Bronchial epithelial cell (primary cell): ENCODE measurements at regions not wholly inside any gene's neighbourhood (a gene's known extent, or its start where the extent isn't known, plus 50 kb on each side); places are given as distances from the start of the nearest gene placed in this dataset.
A peak's percentile ranks its signal among the peaks of the same experiment; 100 is the strongest.
"Not testable (repeated sequence)": the region's sequence is repeated elsewhere in the genome, so short reads cannot be mapped to it uniquely, and the experiment has no call there.

Experiments
- DNase-seq: peaks from one replicate; pipeline ENCODE4 v3.0.0-alpha.2; 2010; ENCODE audit warnings: low read depth
- FAIRE-seq: peaks from 2 replicates; lab custom pipeline; 2011; peaks lifted over from hg19 to GRCh38; lab: Jason Lieb, UNC
- H3K27me3 ChIP-seq: 2 replicates; pipeline ENCODE4 v1.5.1; 2011; ENCODE audit warnings: low read length; ENCODE audit not compliant: control insufficient read depth, insufficient read depth
- H3K36me3 ChIP-seq: 2 replicates; pipeline ENCODE4 v1.5.1; 2011; ENCODE audit warnings: low read length; ENCODE audit not compliant: control insufficient read depth, insufficient read depth
- H3K4me3 ChIP-seq: 2 replicates; pipeline ENCODE4 v1.5.1; 2011; ENCODE audit warnings: mild to moderate bottlenecking, low read depth, low read length, control low read depth
- TF ChIP-seq, protein P1 (sequence below): IDR thresholded peaks from 2 replicates; pipeline ENCODE4 v1.5.1; 2011; ENCODE audit warnings: mild to moderate bottlenecking, moderate library complexity, low read length, control low read depth, inconsistent platforms; ENCODE audit not compliant: insufficient read depth, severe bottlenecking

GRCh38 chr21:13303763-13304162 lies 305.8 kb upstream of the POTED start:
- H3K36me3 ChIP-seq, DNase-seq, FAIRE-seq, H3K4me3 ChIP-seq, H3K27me3 ChIP-seq: not testable (repeated sequence)

DNA sequence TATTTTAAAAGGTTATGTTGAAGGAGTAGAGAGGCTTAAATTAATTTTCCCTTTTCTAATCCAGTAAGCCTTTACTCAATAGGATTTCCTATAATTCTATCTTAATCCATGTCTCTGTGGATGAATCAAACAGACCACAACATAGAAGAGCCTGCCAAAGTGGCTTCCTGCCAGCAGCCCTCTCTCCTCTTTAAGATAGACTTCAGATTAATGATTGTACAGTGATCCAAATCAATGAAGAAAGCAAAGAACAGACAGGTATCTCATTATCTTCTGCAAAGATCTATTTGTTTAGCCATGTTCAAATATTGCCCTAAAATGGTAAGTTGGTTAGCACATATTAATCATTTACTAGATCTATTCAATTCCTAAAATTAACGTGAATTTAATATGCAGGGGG lies 304.7 kb upstream of the POTED start:
- H3K4me3 ChIP-seq, FAIRE-seq, DNase-seq, H3K27me3 ChIP-seq, H3K36me3 ChIP-seq: not testable (repeated sequence)

- not testable (repeated sequence) for H3K36me3 ChIP-seq, H3K27me3 ChIP-seq, DNase-seq, FAIRE-seq, H3K4me3 ChIP-seq
Measured at GRCh38 chr21:13310120-13310519, 299.5 kb upstream of the POTED start.

GRCh38 chr21:13310570-13311524 lies 298.7 kb upstream of the POTED start:
- not testable (repeated sequence) for H3K27me3 ChIP-seq, H3K4me3 ChIP-seq, H3K36me3 ChIP-seq, DNase-seq
- FAIRE-seq, result peak; percentile 18

DNA sequence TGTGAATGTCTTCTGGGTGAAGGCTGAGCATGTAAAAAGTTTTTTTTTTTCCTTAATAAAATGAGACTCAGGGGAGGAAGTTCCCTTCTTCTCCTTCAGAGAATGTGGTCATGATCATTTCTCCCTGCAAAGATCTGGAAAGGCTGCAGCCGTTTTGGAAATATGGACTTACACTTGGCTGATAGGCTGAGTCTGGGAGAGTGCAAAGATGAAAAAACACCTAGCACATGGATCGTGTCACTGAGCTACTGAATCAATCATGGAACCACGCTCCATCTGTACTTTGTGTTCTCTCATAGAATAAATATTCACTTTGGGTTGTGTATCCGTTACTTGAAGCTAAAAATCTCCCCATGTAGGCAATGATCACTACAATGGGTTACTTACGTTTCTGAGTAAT lies 290.9 kb upstream of the POTED start:
- not testable (repeated sequence) for H3K36me3 ChIP-seq, DNase-seq, H3K27me3 ChIP-seq, FAIRE-seq, H3K4me3 ChIP-seq

DNA sequence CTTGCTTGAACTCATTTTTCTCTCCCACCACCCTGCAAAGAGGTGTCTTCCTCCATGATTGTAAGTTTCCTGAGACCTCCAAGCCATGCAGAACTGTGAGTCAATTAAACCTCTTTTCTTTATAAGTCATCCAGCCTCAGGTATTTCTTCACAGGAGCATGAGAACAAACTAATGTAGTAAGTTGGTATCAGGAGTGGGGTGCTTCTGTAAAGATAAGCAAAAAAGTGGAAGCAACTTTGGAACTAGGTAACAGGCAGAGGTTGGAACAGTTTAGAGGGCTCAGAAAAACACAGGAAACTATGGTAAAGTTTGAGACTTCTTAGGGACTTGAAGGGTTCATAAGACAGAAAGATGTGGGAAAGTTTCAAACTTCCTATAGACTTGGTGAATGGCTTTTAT lies 287.7 kb upstream of the POTED start:
- not testable (repeated sequence) for FAIRE-seq, H3K27me3 ChIP-seq, H3K36me3 ChIP-seq, DNase-seq, H3K4me3 ChIP-seq

- not testable (repeated sequence) for DNase-seq, H3K36me3 ChIP-seq, H3K4me3 ChIP-seq, H3K27me3 ChIP-seq, FAIRE-seq
Measured at GRCh38 chr21:13340670-13341234, 268.8 kb upstream of the POTED start.

DNA sequence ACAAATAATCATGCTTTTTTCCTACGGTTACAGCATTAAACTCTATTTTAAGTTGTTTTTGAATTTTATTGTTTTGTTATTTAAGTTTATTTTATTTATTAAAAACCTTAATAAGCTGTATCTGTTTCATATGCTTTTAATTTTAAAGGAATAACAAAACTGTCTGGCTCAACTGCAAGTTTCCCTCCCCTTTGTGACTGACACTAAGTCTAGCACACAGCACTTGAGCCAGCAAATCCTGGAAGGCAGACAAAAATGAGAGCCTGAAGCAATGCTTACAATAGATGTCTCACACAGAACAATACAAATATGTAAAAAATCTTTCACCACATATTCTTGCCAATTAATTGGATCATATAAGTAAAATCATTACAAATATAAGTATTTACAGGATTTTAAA lies 258.1 kb upstream of the POTED start:
- not testable (repeated sequence) for H3K36me3 ChIP-seq, FAIRE-seq, H3K4me3 ChIP-seq, DNase-seq, H3K27me3 ChIP-seq

DNA sequence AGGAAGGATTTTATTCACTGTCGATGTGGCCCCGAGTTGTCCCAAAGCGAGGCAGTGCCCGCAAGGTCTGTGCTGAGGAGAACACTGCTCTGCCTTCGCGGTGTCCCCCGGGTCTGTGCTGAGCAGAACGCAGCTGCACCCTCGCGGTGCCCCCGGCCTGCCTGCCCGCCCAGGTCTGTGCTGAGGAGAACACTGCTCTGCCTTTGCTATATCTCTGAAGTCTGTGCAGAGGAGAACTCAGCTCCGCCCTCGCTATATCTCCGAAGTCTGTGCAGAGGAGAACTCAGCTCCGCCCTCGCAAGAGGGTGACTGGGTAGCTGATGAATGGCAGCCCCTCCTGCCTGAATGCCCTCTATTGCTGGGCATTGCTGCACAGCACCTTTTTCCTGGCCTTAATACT lies 249.4 kb upstream of the POTED start:
- not testable (repeated sequence) for H3K27me3 ChIP-seq, H3K36me3 ChIP-seq, FAIRE-seq, H3K4me3 ChIP-seq, DNase-seq

- no peak for FAIRE-seq
- DNase-seq, result no peak
- TF ChIP-seq, protein P1, sequence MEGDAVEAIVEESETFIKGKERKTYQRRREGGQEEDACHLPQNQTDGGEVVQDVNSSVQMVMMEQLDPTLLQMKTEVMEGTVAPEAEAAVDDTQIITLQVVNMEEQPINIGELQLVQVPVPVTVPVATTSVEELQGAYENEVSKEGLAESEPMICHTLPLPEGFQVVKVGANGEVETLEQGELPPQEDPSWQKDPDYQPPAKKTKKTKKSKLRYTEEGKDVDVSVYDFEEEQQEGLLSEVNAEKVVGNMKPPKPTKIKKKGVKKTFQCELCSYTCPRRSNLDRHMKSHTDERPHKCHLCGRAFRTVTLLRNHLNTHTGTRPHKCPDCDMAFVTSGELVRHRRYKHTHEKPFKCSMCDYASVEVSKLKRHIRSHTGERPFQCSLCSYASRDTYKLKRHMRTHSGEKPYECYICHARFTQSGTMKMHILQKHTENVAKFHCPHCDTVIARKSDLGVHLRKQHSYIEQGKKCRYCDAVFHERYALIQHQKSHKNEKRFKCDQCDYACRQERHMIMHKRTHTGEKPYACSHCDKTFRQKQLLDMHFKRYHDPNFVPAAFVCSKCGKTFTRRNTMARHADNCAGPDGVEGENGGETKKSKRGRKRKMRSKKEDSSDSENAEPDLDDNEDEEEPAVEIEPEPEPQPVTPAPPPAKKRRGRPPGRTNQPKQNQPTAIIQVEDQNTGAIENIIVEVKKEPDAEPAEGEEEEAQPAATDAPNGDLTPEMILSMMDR, result no peak
- no peak overlapping the region for H3K4me3 ChIP-seq
- H3K27me3 ChIP-seq, result no peaks in the 10 kb centered on the region
- no peaks in the 10 kb centered on the region for H3K36me3 ChIP-seq
Measured at GRCh38 chr21:13368200-13368599, 241.4 kb upstream of the POTED start.

- DNase-seq, H3K36me3 ChIP-seq, H3K27me3 ChIP-seq, H3K4me3 ChIP-seq, FAIRE-seq: not testable (repeated sequence)
Measured at GRCh38 chr21:13372721-13373120, 236.9 kb upstream of the POTED start.

- not testable (repeated sequence) for H3K36me3 ChIP-seq, DNase-seq, FAIRE-seq, H3K4me3 ChIP-seq, H3K27me3 ChIP-seq
Measured at GRCh38 chr21:13378943-13379342, 230.6 kb upstream of the POTED start.

DNA sequence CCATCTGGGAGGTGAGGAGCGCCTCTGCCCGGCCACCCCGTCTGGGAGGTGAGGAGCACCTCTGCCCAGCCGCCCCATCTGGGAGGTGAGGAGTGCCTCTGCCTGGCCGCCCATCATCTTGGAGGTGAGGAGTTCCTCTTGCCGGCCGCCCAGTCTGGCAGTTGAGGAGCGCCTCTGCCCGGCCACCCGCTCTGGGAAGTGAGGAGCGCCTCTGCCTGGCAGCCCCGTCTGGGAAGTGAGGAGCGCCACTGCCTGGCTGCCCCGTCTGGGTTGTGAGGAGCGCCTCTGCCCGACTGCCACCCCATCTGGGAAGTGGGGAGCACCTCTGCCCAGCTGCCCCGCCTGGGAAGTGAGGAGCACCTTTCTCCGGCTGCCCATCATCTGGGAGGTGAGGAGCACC lies 230.0 kb upstream of the POTED start:
- not testable (repeated sequence) for H3K27me3 ChIP-seq, H3K36me3 ChIP-seq, DNase-seq, H3K4me3 ChIP-seq, FAIRE-seq
